ENCODE measurements at regions not wholly inside any gene's neighbourhood (a gene's known extent, or its start where the extent isn't known, plus 50 kb on each side); places are given as distances from the start of the nearest gene placed in this dataset.

GRCh38 chr3:88343264-88343663, 193.5 kb downstream of the C3orf38 start:
- Histone ChIP-seq H3K4me3 (no peak overlapping the region), H3K27ac (no peak overlapping the region), H3K9me3 (no peaks in the 10 kb centered on the region), H3K27me3 (no peaks in the 10 kb centered on the region), H3K4me1 (no peaks in the 10 kb centered on the region), H3K36me3 (no peaks in the 10 kb centered on the region)
- DNase-seq (no peak), ATAC-seq (ENCODE audit: low FRiP score in 2 of 2) (no peak)
- 89% methylated on average over 2 of the region's 2 CpGs for WGBS, 2 donors
- no peak for TF ChIP-seq EP300 (IDR thresholded peaks at IDR 0.05)
- no peak for TF ChIP-seq POLR2AphosphoS5 (IDR thresholded peaks at IDR 0.05)
- TF ChIP-seq CTCF (IDR thresholded peaks at IDR 0.05) = no peak
- TF ChIP-seq POLR2A (IDR thresholded peaks at IDR 0.05) = no peak

- H3K4me1 ChIP-seq = no peaks in the 10 kb centered on the region
- no peak overlapping the region for H3K27ac ChIP-seq
- TF ChIP-seq EP300 (IDR thresholded peaks at IDR 0.05) (no peak), CTCF (IDR thresholded peaks at IDR 0.05) (no peak), POLR2AphosphoS5 (IDR thresholded peaks at IDR 0.05) (no peak), POLR2A (IDR thresholded peaks at IDR 0.05) (no peak)
- no peaks in the 10 kb centered on the region for H3K27me3 ChIP-seq
- H3K4me3 ChIP-seq = no peak overlapping the region
- H3K36me3 ChIP-seq = no peaks in the 10 kb centered on the region
- H3K9me3 ChIP-seq = no peaks in the 10 kb centered on the region
- ATAC-seq (ENCODE audit: low FRiP score in 2 of 2) = no peak
- no peak for DNase-seq
- WGBS, 2 donors = 63 to 76% methylated on average over 2 of the region's 2 CpGs
Measured at GRCh38 chr3:88346643-88347042, 196.9 kb downstream of the C3orf38 start.

GRCh38 chr3:88362428-88362827, 212.7 kb downstream of the C3orf38 start:
- Histone ChIP-seq H3K27me3 (no peaks in the 10 kb centered on the region), H3K36me3 (no peaks in the 10 kb centered on the region), H3K9me3 (peaks cover 0 to 11% (median 2%) of the 10 kb centered on the region in 4 donors), H3K4me3 (no peak overlapping the region), H3K4me1 (no peaks in the 10 kb centered on the region), H3K27ac (no peak overlapping the region)
- TF ChIP-seq EP300 (IDR thresholded peaks at IDR 0.05) = no peak
- TF ChIP-seq POLR2AphosphoS5 (IDR thresholded peaks at IDR 0.05) = no peak
- TF ChIP-seq POLR2A (IDR thresholded peaks at IDR 0.05) = no peak
- TF ChIP-seq CTCF (IDR thresholded peaks at IDR 0.05) = no peak
- ATAC-seq (ENCODE audit: low FRiP score in 2 of 2) = no peak
- no peak for DNase-seq
- WGBS, 2 donors = 77 to 80% methylated on average over 2 to 3 of the region's 3 CpGs

GRCh38 chr3:88364926-88365325, 215.2 kb downstream of the C3orf38 start:
- peaks cover 0 to 11% (median 0%) of the 10 kb centered on the region in 4 donors for H3K9me3 ChIP-seq
- H3K27ac ChIP-seq = no peak overlapping the region
- 44 to 57% methylated on average over 2 of the region's 2 CpGs for WGBS, 2 donors
- DNase-seq (no peak), ATAC-seq (ENCODE audit: low FRiP score in 2 of 2) (no peak)
- H3K27me3 ChIP-seq = no peaks in the 10 kb centered on the region
- no peak overlapping the region for H3K4me3 ChIP-seq
- H3K4me1 ChIP-seq = no peaks in the 10 kb centered on the region
- no peaks in the 10 kb centered on the region for H3K36me3 ChIP-seq
- TF ChIP-seq POLR2A (IDR thresholded peaks at IDR 0.05) = no peak
- no peak for TF ChIP-seq EP300 (IDR thresholded peaks at IDR 0.05)
- no peak for TF ChIP-seq POLR2AphosphoS5 (IDR thresholded peaks at IDR 0.05)
- no peak for TF ChIP-seq CTCF (IDR thresholded peaks at IDR 0.05)

- no peak for ATAC-seq (ENCODE audit: low FRiP score in 2 of 2)
- H3K36me3 ChIP-seq = no peaks in the 10 kb centered on the region
- DNase-seq = no peak
- WGBS, 2 donors = 90 to 94% methylated on average over 1 of the region's 1 CpG
- no peaks in the 10 kb centered on the region for H3K27me3 ChIP-seq
- no peak overlapping the region for H3K4me3 ChIP-seq
- TF ChIP-seq POLR2A (IDR thresholded peaks at IDR 0.05) (no peak), POLR2AphosphoS5 (IDR thresholded peaks at IDR 0.05) (no peak), EP300 (IDR thresholded peaks at IDR 0.05) (no peak), CTCF (IDR thresholded peaks at IDR 0.05) (no peak)
- no peaks in the 10 kb centered on the region for H3K9me3 ChIP-seq
- H3K4me1 ChIP-seq = no peaks in the 10 kb centered on the region
- H3K27ac ChIP-seq = no peak overlapping the region
Measured at GRCh38 chr3:88369337-88369736, 219.6 kb downstream of the C3orf38 start.

Measured in upper lobe of left lung (tissue), 6 donors.